HG02678 (cell line): ENCODE measurements at regions not wholly inside any gene's neighbourhood (a gene's known extent, or its start where the extent isn't known, plus 50 kb on each side); places are given as distances from the start of the nearest gene placed in this dataset.

ENCODE experiments used
- ATAC-seq: cut with Tn5 transposase; IDR thresholded peaks from one replicate; pipeline ENCODE4 v1.9.1; 2021; ENCODE audit warnings: mild to moderate bottlenecking, moderate library complexity; ENCODE audit not compliant: unreplicated experiment

DNA sequence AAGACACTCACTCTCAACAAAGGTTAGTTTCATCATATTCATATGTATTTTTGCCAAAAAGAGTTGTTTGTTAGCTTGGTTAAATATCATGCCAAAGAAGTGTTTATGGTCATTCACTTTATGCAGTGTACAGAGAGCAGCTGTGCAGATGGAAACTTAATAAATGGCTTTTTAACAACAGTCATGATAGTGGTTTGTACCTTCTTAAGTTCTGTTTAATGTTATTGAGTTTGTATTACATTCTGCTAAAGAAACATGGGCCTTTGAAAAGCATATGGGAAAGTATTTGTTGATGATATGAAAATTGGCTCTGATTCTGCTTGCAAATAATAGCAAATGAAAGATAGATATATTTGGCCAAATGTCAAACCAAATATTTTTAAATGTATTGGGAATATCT, 607.3 kb downstream of the NCAM2 start:
- no peak for ATAC-seq

DNA sequence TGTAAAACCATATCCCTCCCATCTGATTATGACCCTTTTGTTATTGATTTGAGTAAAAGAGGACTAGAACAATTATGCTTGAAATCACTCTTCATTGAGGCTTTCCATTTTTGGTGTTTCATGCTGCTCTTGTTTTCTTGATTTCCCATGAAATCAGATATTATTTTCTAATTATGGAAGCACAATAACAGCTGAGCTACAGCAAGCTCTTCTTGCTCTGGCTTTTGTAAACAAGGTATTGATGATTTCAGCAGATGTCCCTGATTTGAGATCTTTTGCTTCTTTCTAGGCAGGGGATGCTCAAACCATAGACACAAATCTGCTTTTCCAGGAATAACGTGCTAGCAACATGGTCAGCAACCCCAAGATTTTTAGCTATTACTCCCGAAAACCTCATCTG, 607.8 kb downstream of the NCAM2 start:
- ATAC-seq: no peak

DNA sequence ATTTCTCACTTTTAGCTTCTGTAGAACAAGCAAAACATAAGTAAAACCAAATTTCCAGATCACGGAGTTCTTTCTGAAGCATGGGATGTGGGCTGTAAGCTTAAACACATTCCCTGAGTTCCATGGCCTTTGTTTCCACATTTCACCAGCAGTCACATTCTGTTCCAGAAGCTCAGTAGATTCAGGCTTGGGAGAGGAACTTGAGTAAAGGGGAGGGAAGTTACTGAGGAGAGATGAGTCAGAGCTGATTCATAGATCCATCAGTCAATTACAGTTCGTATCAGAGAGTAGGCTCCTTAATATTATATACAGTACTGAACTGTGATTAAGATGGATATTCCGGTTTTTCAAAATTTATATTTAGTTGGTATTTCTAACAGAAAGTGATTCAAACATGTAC, 614.3 kb downstream of the NCAM2 start:
- no peak for ATAC-seq

DNA sequence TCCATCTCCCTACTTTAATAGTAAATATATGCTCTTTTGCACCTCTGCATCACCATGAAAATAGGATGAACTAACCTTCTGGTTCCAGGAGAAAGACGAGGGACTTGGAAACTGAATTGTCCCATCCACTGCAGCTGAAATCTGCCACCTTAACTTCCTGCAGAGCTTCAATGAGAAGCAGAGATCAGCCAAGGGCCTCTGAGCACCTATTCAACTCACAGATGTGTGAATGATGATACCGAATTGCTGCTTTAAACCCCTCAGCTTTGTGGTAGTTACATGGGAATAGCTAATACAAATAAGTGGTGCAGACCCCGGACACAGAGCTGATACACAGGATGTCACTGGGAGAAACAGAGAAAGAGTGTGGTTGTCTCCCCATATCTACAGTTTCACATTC, 616.8 kb downstream of the NCAM2 start:
- ATAC-seq: no peak

DNA sequence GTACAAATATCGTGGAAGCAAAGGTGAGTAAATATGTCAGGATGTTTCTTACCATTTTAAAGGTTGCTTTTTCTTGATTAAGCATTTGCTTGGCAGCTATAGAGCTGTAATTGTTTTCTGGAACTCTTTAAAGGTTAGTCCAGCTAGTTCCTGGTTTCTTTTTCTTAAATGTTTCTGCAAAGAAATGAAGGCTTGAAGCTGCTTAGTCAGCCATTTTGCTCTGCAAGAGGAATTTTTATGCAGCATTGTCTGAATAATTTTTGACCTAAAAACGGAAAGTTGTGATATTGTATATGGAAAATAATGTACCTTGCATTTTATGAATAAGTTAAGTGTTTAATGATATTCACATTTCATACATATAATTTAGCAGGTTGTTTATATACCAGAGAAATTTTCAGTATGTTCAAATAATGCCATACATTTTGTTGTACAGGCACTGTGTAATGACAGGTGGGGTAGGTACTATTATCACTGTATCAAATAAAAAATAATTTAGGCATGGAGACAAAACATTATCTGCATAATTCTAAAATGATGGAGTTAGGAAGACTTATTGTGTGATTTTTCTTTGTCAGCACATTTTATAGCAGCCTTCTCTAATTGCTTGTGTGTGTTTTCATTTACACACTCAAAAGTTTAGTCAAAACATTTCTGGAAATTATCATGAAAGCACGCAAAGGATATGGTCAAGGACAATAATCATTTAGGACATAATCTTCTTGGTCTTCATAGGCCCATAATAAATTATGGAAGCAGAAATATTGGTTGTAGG, 624.4 kb downstream of the NCAM2 start:
- no peak for ATAC-seq

DNA sequence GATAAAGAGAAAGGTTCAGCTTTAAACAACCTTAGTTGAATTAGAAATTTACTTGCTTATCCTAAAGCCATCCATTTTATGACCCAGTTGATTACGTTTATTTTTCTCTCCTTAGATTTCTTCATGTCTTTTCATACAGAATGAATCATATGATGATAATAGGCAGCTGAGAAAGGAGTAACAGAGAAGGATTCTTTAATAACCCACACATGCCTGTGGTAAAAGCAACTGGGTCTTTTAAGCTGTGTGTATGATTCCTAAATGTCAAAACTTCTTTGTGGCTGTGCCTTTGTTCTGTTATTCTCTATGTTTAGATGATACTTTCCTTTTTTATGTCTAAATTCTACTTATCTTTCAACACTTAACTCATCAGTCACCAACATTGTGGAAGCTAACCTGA, 626.5 kb downstream of the NCAM2 start:
- ATAC-seq: no peak

DNA sequence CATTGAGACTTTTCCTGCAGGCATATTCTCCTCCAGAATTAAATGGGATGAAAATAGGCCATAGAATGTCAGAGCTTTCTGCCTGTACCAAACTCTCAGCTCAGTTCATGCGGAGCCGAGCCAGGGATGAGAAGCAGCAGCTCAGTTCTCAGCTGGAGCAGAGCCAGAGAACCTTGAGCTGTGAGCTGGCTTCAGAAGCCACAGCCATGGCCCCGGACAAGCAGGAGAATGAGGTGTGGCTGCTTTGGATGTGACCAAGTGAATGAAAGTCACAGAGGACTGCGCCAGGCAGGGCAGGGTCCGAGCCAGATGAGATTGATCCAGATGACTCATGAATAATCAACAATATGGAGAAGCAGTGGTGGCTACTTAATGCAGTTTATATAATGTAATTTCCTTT, 633.8 kb downstream of the NCAM2 start:
- ATAC-seq: no peak

DNA sequence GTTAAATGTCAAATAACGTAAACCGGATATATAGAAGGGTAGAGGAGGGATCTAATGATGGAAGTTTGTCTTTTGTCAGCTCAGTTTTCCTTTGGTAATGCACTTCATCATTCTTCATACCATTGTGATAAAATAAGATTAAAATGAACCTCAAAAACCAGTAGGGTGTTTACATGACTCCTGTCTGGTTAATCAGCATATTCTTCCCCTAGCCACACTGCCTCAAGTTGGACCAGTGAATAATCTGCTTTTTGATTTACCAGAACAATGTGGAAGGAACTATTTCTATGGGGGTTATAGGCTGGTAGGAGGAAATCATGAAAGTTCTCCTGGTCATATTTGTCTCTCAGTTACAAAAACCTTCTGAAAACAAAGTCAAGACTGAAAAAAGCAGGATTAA, 634.7 kb downstream of the NCAM2 start:
- ATAC-seq: no peak

DNA sequence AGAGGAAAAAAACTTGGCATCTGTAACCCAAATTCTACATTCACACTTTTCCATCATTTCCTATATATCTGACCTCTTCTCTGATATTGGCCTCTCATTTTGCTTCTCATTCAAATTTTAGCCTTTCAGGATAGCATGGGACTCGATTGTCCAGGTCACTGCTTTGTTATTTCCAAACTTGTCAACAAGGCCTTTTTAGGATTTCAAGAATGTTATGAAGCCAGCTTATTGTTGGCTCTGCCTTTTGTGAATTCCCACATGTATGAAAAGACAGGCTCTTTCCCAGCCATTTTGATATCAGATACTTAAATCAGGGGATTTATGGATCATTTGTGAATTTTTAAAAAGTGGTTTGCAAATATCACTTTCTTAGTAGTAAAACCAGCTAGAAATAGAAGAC, 663.5 kb downstream of the NCAM2 start:
- no peak for ATAC-seq

DNA sequence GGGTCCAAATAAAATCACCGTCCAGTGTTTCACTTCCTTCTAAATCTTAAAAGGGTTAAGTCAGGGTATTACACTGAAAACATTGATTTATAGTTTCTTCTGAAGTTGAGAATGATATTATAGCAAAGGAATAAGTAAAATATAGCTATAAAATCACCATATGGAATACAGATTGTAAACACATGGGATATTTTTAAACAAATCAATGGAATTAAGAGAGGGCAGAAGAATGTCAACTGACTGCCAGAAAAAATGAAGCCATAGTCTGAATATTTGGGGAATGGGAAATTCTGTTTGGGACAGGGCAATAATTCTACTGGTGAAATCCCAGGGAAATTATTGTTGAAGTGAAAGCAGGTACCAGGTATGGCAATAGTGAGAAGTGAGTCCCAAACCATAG, 664.6 kb downstream of the NCAM2 start:
- no peak for ATAC-seq

DNA sequence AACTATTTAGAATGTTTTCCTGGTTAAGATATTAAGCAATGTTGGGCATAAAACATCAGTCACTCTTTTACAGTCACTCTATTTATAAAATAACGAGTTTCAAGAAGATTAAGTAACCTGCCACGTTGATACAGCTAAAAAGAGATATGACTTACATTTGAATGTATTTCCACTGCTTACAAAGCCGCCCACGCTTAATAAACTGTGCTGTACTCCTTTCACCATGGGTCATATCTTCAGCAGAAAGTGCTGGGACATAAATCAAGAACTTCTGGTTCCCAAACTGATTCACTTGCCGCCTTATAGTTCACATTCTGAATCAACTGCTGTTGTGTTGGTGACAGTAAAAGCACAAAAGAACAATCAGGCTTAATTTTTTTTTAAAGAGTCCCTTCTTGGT, 666.7 kb downstream of the NCAM2 start:
- no peak for ATAC-seq

DNA sequence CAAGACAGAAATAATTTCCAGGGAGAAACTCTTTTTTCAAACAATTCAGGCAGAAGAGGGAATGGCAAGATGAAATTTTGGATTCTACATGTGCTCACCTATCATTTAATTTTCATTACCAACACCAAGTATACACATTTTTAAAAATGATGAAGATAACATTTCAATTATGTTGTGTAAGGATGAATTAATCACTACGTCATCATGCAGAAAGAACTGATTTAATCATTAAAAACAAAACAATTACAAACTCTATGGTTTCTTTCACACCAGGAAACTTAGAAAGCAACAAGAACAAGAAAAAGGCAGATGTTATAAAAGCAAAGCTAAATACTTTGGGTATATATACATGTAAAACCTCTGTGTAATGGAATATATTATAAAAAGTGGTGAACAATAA, 668.5 kb downstream of the NCAM2 start:
- ATAC-seq: no peak

DNA sequence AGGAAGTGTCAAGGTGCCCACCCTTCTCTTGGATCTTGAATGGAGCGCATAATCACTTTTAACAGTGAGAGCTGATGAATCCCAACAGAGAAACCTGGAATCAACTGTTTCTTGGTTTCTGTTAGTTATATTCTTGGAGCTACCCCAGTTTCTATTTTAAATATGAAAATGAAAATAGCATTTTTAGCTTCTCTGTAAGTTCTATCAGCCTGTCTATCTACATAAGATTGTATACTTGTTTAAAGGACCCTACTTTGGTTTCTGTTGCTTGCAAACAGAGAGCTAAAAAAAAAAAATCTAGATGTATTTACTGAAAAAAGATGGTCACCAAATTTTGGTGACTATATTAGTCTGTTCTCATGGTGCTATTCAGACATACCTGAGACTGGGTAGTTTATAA, 670.0 kb downstream of the NCAM2 start:
- ATAC-seq: no peak

DNA sequence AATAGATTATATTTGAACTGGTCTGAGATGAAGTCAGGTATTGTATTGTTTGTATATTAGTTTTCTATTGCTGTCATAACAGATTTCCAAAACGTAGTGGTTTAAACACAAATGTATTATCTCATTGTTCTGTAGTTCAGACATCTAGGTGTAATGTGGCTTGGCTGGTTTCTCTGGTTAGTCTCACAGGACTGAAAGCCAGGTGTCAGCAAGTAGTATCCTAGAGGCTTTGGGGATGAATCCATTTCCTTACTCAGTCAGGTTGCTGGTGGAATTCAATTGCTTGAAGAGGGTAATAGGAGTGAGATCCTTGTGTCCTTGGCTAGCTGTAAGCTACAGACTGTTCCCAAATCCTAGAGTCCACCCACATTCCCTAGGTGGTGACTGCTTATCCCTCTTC, 675.8 kb downstream of the NCAM2 start:
- no peak for ATAC-seq

DNA sequence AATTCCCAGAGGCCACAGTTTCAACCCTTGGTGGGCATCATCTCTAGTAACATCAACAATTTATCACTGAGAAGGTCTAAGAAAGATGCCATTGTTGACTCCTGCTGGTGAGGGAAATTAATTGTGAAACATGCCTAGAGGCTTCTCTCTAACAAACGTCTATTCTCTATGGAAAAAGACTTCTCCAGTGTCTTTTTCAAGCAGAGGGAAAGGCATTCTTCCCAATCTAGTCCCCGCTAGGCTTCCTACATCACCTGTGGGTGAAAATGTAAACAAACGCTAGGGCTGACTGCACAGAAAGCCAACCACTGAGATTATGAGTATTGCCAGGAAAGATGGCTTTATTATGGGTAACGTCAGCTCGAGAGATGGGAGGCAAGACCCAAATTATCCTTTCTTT, 677.4 kb downstream of the NCAM2 start:
- no peak for ATAC-seq

DNA sequence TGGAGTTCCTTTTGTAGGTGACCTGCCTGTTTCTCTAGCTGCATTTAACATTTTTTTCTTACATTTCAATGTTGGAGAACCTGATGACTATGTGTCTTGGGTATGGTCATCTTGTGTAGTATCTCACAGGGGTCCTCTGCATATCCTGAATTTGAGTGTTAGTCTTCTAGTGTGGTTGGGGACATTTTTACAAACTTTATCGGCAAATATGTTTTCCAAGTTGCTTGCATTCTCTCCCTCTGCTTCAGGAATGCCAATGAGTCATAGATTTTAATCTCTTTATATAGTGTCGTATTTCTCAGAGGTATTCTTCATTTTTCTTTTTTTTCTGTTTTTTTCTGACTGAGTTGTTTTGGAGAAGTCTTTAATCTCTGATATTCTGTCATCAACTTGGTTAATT, 684.0 kb downstream of the NCAM2 start:
- no peak for ATAC-seq

DNA sequence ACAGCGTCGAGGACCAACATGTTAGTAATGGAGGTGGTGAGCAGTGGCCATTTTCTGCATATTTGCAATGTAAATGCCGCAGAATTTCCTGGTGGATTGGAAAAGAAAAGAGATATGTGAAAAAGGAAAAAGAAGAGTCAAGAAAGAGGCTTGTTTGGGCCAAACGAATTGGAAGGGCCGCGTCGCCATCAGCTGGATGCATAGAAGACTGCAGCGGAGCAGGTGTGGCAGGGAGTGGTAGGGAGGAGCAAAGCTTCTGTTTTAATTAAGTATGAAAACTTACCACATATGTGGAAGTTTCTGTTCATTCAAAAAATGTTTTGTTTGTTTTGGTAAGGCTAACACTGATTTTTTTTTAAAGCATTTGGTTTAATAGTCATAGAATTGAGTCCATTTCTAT, 690.7 kb downstream of the NCAM2 start:
- ATAC-seq: no peak

DNA sequence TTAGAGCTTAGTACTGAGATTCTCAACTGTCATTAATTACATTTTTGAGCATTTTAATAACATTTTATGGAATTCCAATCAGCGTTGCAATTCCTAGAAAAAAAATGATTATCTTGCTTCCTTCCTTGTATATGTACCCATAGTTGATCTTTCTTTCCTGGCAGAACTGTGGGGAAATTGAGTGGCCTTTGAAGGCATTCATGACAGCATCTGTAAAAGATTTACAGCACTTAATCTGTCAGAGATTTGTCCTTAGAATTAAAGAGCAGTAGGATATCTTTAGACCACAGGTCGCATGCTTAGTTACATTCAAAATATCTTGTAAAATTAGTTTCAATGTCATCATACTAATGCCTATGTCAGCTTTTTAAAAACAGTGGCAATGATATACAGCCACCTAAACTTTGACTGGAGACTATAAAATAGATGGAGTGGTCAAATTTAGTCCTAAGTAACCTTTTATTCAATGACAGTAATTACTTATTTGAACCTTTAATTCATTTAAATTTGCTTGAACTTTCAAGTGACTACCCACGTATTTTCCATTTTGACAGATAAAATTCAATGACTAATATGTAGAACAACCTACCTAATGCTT, 692.0 kb downstream of the NCAM2 start:
- no peak for ATAC-seq

DNA sequence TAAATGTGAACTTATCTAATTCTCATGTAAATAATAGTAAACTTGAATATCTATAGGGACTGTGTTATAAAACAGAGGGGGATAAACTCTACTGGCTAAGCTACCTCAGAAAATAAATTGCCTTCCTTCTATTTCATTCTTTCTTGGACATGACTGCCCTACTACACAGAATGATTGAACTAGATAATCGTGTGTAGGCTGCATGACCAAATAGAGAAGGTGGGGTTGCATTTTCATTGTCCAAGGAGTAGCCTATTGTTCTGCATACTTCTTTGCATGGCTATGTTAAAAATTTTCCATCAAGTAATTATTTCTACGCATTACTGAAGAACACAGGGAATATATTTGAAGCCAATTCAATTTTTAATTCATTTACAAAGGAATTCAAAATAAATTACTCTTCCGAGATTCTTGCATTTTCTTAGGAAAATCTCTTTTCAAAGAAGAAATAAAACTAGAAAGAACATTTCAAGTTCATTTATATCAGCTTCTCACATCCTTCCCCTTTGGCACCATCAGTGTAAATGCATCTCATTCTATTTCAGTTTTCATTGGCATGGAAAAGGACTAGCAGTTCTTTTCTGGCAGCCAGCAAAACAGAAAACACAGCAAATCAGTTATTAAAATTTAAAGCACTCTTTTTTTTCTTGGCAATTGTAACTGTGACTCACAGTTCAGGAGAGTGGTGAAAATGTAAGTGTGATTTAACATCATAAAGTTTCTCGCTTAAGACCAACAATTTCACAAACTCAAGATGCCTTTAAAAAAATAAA, 714.7 kb downstream of the NCAM2 start:
- no peak for ATAC-seq

DNA sequence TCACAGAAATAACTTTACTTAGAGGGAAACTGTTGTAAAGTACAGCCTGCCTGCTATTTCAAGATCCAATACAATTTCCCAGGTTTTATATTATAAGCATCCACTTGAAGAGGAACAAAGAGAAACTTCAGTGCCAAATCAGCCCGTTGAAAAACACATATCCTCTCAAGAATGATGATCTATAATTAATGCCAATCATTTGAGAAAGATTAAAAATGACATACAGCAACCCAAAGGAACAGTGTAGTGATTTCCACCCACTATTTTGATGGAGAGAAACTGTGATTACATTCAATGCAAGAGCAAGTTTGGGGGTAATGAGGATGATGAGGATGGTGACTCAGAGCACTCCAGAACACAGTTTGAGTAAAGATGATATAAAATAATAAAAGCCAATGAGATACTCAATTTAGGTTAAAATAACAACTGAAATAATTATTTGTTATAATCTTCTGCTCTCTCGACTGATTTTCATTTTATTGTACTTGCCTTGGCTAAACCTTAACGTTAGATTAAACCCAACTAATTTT, 715.5 kb downstream of the NCAM2 start:
- ATAC-seq: no peak

DNA sequence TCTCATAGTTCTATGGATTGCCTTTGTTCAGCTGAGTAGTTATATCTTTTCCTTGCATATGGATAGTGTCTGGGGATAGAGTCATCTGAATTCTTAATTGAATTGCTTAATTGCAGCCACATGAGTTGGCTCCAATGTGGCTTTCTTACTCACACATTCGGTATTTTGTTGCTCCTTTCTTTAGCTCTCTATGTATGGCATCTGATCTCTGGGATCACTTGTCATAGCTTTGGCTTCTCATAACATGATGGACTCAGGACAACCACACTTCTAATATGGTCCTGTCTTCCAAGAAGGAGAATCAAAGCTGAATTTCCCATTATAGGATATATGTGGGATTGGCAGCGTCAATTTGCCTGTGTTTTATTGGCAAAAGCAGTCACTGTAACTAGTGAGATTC, 716.2 kb downstream of the NCAM2 start:
- ATAC-seq: no peak
